ENCODE measurements at regions not wholly inside any gene's neighbourhood (a gene's known extent, or its start where the extent isn't known, plus 50 kb on each side); places are given as distances from the start of the nearest gene placed in this dataset.
"Not testable (repeated sequence)": the region's sequence is repeated elsewhere in the genome, so short reads cannot be mapped to it uniquely, and the experiment has no call there.

GRCh38 chr14:71613168-71613567, 319.1 kb upstream of the RGS6 start:
- in situ Hi-C loops (cut with HindIII; ENCODE audit: low sequenced_read_pairs) = no loop called here

GRCh38 chr14:71616013-71616412, 316.2 kb upstream of the RGS6 start:
- in situ Hi-C loops (cut with HindIII; ENCODE audit: low sequenced_read_pairs) = no loop called here

DNA sequence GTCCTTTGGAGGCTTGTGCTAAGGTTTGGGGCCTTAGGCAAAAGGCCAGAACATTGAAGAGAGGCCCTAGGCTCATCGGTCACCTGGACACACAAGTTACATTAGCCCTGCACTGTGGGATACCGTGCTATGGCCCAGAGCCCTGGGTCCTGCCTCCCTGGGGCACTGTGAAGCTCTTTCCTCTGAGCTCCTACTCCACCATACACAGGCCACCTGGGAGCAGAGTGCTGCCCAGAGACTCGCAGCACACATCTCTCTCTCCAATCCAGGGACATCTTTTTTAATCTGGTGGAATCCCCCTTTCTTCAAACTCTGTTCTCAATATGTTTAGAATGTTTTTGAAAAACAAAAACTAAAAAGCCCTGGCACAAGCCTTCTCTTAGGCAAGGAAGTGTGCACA, 314.2 kb upstream of the RGS6 start:
- in situ Hi-C loops (cut with HindIII; ENCODE audit: low sequenced_read_pairs) = no loop called here

DNA sequence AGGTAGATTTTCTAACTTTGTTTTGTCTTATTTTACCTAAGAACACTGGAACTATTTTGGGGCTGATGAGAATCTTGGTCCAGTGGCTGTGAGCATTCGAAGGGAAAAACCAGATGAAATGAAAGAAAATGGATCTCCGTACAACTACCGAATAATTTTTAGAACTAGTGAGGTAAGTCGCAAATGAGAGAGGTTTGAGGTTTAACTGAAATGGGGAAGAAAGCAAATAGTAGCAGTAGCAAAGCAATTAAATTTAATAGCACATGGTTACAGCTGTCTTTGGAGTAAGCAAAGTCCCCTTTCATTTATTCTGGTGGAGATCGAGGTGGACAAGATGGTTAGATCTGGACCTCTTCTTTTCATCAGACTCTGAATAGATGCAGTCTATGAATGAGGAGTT, 313.5 kb upstream of the RGS6 start:
- in situ Hi-C loops (cut with HindIII; ENCODE audit: low sequenced_read_pairs) = no loop called here

DNA sequence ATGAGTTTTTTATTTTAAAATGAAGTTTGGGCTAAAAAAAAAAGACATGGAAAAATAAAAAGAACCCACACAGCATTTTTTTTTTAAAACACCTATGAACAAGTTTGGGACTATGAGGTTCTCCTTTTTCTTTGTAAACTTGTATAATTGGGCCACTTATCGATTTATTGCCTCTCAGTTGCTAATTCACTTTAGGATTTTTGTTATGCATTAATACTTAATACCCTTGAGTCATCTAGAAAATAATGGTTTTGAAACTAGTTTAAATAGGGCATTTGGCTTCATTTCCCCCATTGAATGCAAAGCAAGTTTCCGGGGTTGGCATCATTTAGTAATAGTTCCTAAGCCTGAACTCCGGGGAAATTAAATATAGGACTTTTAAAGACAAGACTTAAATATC, 312.8 kb upstream of the RGS6 start:
- in situ Hi-C loops (cut with HindIII; ENCODE audit: low sequenced_read_pairs) = no loop called here

GRCh38 chr14:71620401-71620800, 311.8 kb upstream of the RGS6 start:
- in situ Hi-C loops (cut with HindIII; ENCODE audit: low sequenced_read_pairs) = no loop called here

GRCh38 chr14:71621276-71621675, 311.0 kb upstream of the RGS6 start:
- in situ Hi-C loops (cut with HindIII; ENCODE audit: low sequenced_read_pairs) = no loop called here

DNA sequence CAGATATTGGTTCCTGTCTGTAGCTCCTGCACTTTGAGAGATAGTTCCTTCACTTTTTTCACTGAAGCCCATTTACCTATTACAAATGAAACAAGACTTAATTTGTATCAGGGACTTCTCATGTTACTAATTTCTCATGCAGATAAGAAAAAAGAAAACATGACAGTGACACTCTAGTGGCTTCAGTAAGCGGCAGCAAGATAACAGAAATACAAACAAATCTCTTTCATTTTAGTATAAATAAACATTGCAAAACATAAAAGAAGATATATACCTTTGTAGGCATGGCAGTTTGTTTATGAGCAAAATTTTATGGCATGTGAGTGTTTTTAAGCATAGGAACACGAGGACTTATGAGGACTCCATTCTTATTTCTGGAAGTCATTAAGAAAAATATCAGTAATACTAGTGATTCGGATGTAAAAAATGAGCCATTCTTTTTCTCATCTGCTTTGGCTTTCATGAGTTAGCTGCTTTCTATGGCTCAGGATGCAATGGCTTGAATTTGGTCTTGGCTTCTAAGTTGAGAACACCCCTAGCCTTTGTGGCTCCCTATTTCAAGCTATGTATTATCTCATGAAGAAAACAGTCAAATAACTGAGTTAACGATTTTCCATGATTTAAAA, 310.1 kb upstream of the RGS6 start:
- in situ Hi-C loops (cut with HindIII; ENCODE audit: low sequenced_read_pairs) = no loop called here

- in situ Hi-C loops (cut with HindIII; ENCODE audit: low sequenced_read_pairs) = no loop called here
These were observed 308.3 kb upstream of the RGS6 start for GRCh38 chr14:71623939-71624338.

- in situ Hi-C loops (cut with HindIII; ENCODE audit: low sequenced_read_pairs) = no loop called here
These were observed 307.1 kb upstream of the RGS6 start for GRCh38 chr14:71625175-71625574.

DNA sequence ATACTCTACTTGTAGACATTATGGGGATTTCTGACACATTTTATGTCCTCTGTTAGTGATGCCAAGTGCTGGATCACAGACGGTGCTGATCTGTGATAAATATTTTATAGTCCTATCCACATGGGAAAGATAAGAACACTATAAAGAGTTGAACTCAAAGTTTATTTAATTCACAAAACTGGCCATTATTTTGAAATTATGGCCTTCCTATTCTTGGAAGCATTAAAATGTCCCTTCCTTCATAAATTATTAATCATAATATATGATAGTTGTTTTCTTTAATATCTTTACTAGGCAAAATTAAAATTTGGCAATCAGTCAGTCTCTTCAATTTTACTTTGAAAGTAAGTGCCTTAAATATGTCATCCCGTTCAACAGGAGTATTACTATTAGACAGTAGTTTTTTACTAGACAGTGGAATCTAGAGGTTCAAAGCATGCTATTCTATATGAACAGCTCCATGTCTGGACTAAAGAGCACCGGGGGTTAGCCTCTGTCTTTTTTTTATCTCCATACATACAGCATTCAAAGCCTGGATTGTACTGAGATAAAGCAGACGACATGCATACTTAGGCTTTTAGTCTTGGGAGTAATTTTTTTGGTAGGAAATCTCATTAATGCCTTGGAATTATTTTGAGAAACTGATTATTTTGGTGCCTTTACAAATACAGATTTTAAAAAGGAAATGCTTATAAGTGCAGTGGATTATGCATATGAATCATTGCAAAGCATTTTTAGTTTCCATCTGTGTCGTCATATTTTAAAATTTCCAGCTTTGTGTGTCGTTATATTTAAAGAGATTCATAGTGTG, 306.1 kb upstream of the RGS6 start:
- in situ Hi-C loops (cut with HindIII; ENCODE audit: low sequenced_read_pairs) = no loop called here

DNA sequence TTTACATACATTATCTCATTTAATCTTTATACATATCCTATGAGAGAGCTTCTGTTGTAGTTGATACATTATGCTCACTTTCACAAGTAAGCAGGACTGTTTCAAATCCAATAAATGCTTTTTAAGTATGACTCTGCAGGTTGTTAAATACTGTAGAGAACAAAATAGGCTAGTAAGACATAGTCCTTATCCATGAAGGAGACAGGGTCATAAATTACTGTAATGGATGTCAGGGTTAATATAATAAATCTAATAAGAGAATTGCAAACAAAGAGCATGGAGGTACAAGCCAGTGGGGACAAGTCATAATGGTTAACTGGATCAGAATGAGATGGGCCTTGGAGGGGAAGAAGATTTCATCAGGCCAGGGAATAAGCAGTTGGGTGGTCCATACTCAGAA, 303.8 kb upstream of the RGS6 start:
- in situ Hi-C loops (cut with HindIII; ENCODE audit: low sequenced_read_pairs) = no loop called here

GRCh38 chr14:71629250-71629649, 303.0 kb upstream of the RGS6 start:
- in situ Hi-C loops (cut with HindIII; ENCODE audit: low sequenced_read_pairs) = no loop called here

DNA sequence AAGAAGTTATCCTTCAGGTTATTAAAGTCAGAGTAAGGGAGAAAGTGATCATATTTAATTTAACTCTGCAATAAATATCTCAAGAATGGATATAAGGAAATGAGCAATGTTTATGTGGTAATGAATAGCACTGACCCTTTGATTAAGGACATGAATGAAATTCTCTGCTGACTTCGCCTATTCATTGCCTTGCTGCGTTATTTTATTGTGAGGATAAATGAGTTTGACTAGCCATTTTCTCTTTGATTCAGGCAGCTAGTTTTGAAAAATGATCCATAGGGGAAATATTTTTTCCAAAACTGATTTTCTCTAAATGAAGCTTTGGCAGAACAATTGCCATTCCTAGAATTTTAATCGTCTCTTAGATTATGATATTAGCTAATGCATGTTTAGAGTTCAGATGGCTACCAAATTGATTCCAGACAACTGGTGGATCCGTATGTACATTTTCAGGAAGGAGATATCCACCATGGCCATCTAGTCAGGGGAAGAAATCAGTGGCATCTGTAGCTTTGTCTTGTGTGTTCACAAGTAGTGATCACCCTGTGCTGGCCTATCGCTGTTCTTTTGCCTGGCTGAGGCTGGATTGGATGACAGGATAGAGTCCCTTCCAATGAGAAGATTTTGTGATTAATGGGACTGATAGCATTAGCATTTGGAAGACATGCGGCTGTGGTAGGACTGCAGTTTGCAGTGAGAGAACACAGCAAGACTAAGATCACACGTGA, 302.3 kb upstream of the RGS6 start:
- in situ Hi-C loops (cut with HindIII; ENCODE audit: low sequenced_read_pairs) = no loop called here

DNA sequence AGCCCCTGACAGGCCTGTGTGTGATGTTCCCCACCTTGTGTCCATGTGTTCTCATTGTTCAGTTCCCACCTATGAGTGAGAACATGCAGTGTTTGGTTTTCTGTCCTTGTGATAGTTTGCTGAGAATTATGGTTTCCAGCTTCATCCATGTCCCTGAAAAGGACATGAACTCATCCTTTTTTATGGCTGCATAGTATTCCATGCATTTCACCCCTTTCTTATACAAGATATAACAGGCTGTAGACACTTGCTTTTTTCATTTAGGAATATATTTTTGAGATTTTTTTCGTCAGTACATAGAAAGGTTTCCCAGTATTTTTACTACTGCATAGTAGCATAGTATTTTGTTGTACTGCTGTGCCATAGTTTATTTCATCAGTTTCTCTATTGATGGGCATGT, 301.2 kb upstream of the RGS6 start:
- in situ Hi-C loops (cut with HindIII; ENCODE audit: low sequenced_read_pairs) = not testable (repeated sequence)

DNA sequence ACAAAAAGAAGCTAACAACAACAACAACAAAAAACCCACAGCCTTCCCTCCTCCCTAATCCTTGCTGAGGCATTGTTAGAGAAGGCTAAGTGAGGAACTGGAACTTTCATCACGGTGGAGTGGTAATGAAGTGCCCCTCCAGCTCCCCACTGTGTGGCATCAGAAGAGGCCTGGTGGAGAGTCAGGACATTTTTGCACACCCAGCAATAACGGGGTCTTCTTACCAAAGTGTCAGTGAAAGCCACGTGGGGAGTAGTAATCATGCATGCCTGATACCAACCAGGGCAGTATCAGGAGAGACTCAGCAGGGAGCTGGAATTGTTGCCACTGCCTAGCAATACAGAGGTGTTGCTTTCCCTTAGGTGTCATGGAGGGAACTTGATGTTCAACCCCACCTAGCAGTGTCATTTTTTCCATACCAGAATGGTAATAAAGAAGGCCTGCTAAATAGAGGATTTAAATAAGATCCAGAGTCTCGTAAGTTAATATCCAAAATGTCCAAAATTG, 299.7 kb upstream of the RGS6 start:
- in situ Hi-C loops (cut with HindIII; ENCODE audit: low sequenced_read_pairs) = no loop called here

GRCh38 chr14:71636076-71636475, 296.2 kb upstream of the RGS6 start:
- in situ Hi-C loops (cut with HindIII; ENCODE audit: low sequenced_read_pairs) = no loop called here

GRCh38 chr14:71636820-71637471, 295.3 kb upstream of the RGS6 start:
- in situ Hi-C loops (cut with HindIII; ENCODE audit: low sequenced_read_pairs) = no loop called here

- in situ Hi-C loops (cut with HindIII; ENCODE audit: low sequenced_read_pairs) = no loop called here
These were observed 293.6 kb upstream of the RGS6 start for GRCh38 chr14:71638523-71639196.

- in situ Hi-C loops (cut with HindIII; ENCODE audit: low sequenced_read_pairs) = no loop called here
These were observed 289.5 kb upstream of the RGS6 start for GRCh38 chr14:71642715-71643114.

- in situ Hi-C loops (cut with HindIII; ENCODE audit: low sequenced_read_pairs) = no loop called here
These were observed 286.6 kb upstream of the RGS6 start for GRCh38 chr14:71645656-71646055.
